ENCODE measurements at regions not wholly inside any gene's neighbourhood (a gene's known extent, or its start where the extent isn't known, plus 50 kb on each side); places are given as distances from the start of the nearest gene placed in this dataset.

DNA sequence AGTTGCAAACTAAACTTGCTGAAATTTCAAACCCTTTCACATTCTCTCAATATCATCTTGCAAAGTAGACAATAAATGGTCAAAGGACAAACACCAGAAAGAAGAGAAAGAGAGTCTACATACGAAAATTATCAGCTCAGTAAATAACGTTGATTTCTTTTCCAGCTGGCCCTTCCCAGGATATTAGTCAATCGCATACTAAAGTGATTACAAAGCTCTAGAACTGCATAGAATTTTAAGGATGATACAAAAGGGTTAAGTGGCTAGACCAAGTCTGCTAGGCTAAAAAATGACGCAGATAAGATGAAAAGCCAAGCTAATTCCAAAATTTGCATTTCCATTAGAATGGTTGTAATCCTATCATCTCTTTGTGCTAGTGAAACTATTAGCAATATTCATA, 405.7 kb downstream of the FBXO15 start:
- no peak overlapping the region for H3K4me3 ChIP-seq (ENCODE audit: low read depth, low read length)
- no peak for DNase-seq (ENCODE audit: low read depth)
- TF ChIP-seq CTCF (IDR thresholded peaks at IDR 0.05; ENCODE audit: low read depth, low read length, missing control alignments) = no peak

GRCh38 chr18:73739098-73739497, 408.5 kb downstream of the FBXO15 start:
- TF ChIP-seq CTCF (IDR thresholded peaks at IDR 0.05; ENCODE audit: low read depth, low read length, missing control alignments) = no peak
- no peak for DNase-seq (ENCODE audit: low read depth)
- H3K4me3 ChIP-seq (ENCODE audit: low read depth, low read length) = no peak overlapping the region

- no peak for TF ChIP-seq CTCF (IDR thresholded peaks at IDR 0.05; ENCODE audit: low read depth, low read length, missing control alignments)
- H3K4me3 ChIP-seq (ENCODE audit: low read depth, low read length) = no peak overlapping the region
Measured at GRCh38 chr18:73737990-73738389, 409.6 kb downstream of the FBXO15 start.

GRCh38 chr18:73735836-73736235, 411.8 kb downstream of the FBXO15 start:
- TF ChIP-seq CTCF (IDR thresholded peaks at IDR 0.05; ENCODE audit: low read depth, low read length, missing control alignments) = no peak
- DNase-seq (ENCODE audit: low read depth) = no peak
- no peak overlapping the region for H3K4me3 ChIP-seq (ENCODE audit: low read depth, low read length)

More at GRCh38 chr18:73737990-73738389, 409.6 kb downstream of the FBXO15 start:
- no peak for DNase-seq (ENCODE audit: low read depth)

DNA sequence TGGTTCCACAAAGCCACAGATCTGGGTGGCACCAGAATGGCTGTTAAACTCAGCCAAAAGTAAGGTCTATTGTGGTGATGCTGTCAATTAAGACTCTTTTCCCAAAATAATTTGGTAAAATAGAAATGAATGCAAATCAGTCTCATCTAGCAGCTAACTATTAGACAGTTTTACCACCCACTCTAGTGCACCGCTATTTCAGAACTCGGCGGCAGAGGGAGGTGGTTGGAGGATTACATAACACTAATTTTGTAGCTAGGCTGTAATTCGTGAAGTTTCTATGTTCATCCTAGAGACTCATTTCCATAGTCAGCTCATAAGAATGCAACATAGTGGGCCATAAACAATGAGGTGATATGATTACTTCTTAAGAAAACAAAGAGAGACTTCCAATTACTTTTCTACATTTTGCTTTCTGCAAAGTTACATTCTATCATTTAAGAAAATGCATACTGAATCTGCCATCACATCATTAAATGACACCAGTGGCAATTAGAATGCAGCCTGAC, 413.8 kb downstream of the FBXO15 start:
- no peak overlapping the region for H3K4me3 ChIP-seq (ENCODE audit: low read depth, low read length)
- DNase-seq (ENCODE audit: low read depth) = no peak
- no peak for TF ChIP-seq CTCF (IDR thresholded peaks at IDR 0.05; ENCODE audit: low read depth, low read length, missing control alignments)

DNA sequence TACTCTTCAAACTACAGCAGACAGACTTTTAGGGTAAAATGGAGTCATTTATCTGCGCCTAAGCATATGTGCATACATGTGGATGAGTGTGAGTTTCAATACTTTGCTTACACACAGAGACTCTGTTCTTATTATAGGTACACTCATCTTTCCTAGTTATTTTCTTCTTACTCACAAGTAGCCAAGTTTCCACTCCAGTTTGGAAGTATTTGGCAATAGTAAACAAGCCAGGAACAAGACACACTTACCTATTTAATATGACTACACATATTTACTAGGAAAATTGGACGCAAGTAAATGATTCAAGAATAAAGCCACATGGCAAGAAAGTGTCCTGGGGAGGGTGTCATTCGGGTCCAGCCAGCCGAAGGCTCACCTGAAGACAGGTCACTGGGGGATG, 414.3 kb downstream of the FBXO15 start:
- no peak for DNase-seq (ENCODE audit: low read depth)
- no peak overlapping the region for H3K4me3 ChIP-seq (ENCODE audit: low read depth, low read length)
- no peak for TF ChIP-seq CTCF (IDR thresholded peaks at IDR 0.05; ENCODE audit: low read depth, low read length, missing control alignments)

DNA sequence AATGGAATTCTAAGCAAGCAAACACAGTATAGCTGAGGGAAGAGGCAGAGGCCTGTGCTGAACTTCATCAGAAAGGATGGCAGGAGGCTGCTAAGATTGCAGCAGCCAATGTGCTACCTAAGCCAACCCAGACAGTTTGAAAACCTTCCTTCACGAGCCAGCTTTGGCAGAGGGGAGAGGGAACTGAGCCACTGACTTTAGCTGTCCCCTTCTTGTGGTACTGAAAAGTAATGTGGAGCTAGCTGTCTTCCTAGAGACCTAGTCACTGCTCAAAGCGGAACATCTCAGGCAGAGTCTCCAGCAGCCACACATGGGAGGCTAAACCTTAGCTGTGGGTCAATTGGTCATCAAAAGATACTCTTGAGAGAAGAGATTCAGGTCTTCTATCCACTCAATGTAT, 419.0 kb downstream of the FBXO15 start:
- no peak for TF ChIP-seq CTCF (IDR thresholded peaks at IDR 0.05; ENCODE audit: low read depth, low read length, missing control alignments)
- DNase-seq (ENCODE audit: low read depth) = no peak
- H3K4me3 ChIP-seq (ENCODE audit: low read depth, low read length) = no peak overlapping the region

Data from GM12864 (cell line).